Adrenal gland (tissue), 9 donors: ENCODE measurements at regions not wholly inside any gene's neighbourhood (a gene's known extent, or its start where the extent isn't known, plus 50 kb on each side); places are given as distances from the start of the nearest gene placed in this dataset.

Experiments used
- DNase-seq, 7 donors: peaks; one replicate each; pipeline ENCODE4 v3.0.0-alpha.2; 2019 to 2020
- H3K27ac ChIP-seq, 5 donors: fragments of 200-600 bp; sonication (generic) in 4 of 5; 1 replicate in 3 of 5; 2 replicates in 2 of 5; pipeline versions ENCODE4 v1.5.1 to v1.8.0; 2016 to 2020; ENCODE audit warnings: mild to moderate bottlenecking in 1 of 5
- H3K27me3 ChIP-seq: fragments of 200-600 bp; 2 replicates; pipeline ENCODE4 v1.8.0; 2021
- H3K36me3 ChIP-seq, 2 donors: fragments of 200-600 bp; replicated peaks in 1 of 2; 1 replicate in 1 of 2; 2 replicates in 1 of 2; pipeline versions ENCODE4 v1.5.1 to v1.8.0; 2018 to 2022
- H3K4me1 ChIP-seq, 2 donors: fragments of 200-600 bp; replicated peaks in 1 of 2; 1 replicate in 1 of 2; 2 replicates in 1 of 2; pipeline versions ENCODE4 v1.5.1 to v1.8.0; 2018 to 2021
- H3K4me3 ChIP-seq, 4 donors: fragments of 200-600 bp; sonication (generic) in 3 of 4; one replicate each; pipeline ENCODE4 v1.5.1; 2016 to 2018
- H3K9me3 ChIP-seq, 3 donors: fragments of 200-600 bp; sonication (generic) in 1 of 3; replicated peaks in 1 of 3; 1 replicate in 2 of 3; 2 replicates in 1 of 3; pipeline versions ENCODE4 v1.5.1 to v1.8.0; 2016 to 2021
- CTCF ChIP-seq, 6 experiments: fragments of 450-650 bp in 4 of 6; fragments of 200-600 bp in 2 of 6; sonication (generic) in 1 of 6; IDR thresholded peaks; 1 replicate in 5 of 6; 2 replicates in 1 of 6; pipeline versions ENCODE4 v1.5.1 to v1.8.0; 2016 to 2021; ENCODE audit warnings: antibody characterized with exemption in 6 of 6, mild to moderate bottlenecking in 2 of 6, moderate library complexity in 1 of 6
- POLR2A ChIP-seq, 2 donors: fragments of 450-650 bp; IDR thresholded peaks; one replicate each; pipeline ENCODE4 v1.6.1; 2017; ENCODE audit warnings: antibody characterized with exemption in 2 of 2, mild to moderate bottlenecking in 2 of 2, moderate library complexity in 1 of 2
- WGBS, 4 donors: extraction: QIAGEN DNeasy Blood & Tissue Kit in 2 of 4; methylation state at CpG; one replicate each; pipeline versions ENCODE4 v1.1.5 to v1.1.7; 2013 to 2017; 5-methylcytosine and 5-hydroxymethylcytosine counted together
- intact Hi-C, 2 donors: fragments of 100-400 bp; cut with DNase I; formaldehyde crosslinking; loops; one replicate each; pipeline versions ENCODE4 v1.14.1 to v1.15.0; 2022 to 2023
- donor health status: healthy with polysubstance abuse.
- donor health status: Bipolar disorder and iron deficiency.
- donor health status: DM: yes; HTN: yes; CAD: no.
- donor health status: DM: no; HTN: no; CAD: no.
- donor health status: DM: no; HTN: no; CAD: no.

- Histone ChIP-seq H3K9me3 (no peaks in the 10 kb centered on the region), H3K4me3 (no peak overlapping the region), H3K27me3 (no peaks in the 10 kb centered on the region), H3K36me3 (no peaks in the 10 kb centered on the region), H3K27ac (no peak overlapping the region), H3K4me1 (no peaks in the 10 kb centered on the region)
- no peak for TF ChIP-seq POLR2A (IDR thresholded peaks at IDR 0.05)
- no peak for TF ChIP-seq CTCF (IDR thresholded peaks at IDR 0.05)
- intact Hi-C loops: no loop called here
- WGBS, 4 donors: 68 to 86% (median 79%) methylated on average over 4 of the region's 4 CpGs
- DNase-seq: no peak
These were observed 131.2 kb upstream of the KIT start for GRCh38 chr4:54526560-54526959.

- no peak for DNase-seq
- H3K4me3 ChIP-seq: no peak overlapping the region
- no peaks in the 10 kb centered on the region for H3K27me3 ChIP-seq
- H3K27ac ChIP-seq: no peak overlapping the region
- H3K9me3 ChIP-seq: no peaks in the 10 kb centered on the region
- 80 to 86% (median 81%) methylated on average over 6 of the region's 6 CpGs for WGBS, 4 donors
- H3K4me1 ChIP-seq: no peaks in the 10 kb centered on the region
- TF ChIP-seq POLR2A (IDR thresholded peaks at IDR 0.05): no peak
- no peak for TF ChIP-seq CTCF (IDR thresholded peaks at IDR 0.05)
- intact Hi-C loops: no loop called here
- no peaks in the 10 kb centered on the region for H3K36me3 ChIP-seq
These were observed 130.2 kb upstream of the KIT start for GRCh38 chr4:54527532-54527931.

- H3K36me3 ChIP-seq: no peaks in the 10 kb centered on the region
- WGBS, 4 donors: 1 to 14% (median 4%) methylated on average over 14 to 26 of the region's 26 CpGs
- DNase-seq: peak; percentile 76 to 91 (median 83)
- H3K27me3 ChIP-seq: no peaks in the 10 kb centered on the region
- no peaks in the 10 kb centered on the region for H3K9me3 ChIP-seq
- TF ChIP-seq POLR2A (IDR thresholded peaks at IDR 0.05): peak in 1 of 2 donors; percentile 40
- peak in 3 of 6 experiments; percentile 19 to 39 (median 36) for TF ChIP-seq CTCF (IDR thresholded peaks at IDR 0.05)
- no peaks in the 10 kb centered on the region for H3K4me1 ChIP-seq
- H3K27ac ChIP-seq: peak overlapping the region in 2 of 5 donors; percentile 0 to 19
- H3K4me3 ChIP-seq: peak overlapping the region in 1 of 4 donors; percentile 47
- intact Hi-C loops: no loop called here
These were observed 118.2 kb upstream of the KIT start for GRCh38 chr4:54539500-54540029.

GRCh38 chr4:54540931-54541330 lies 116.8 kb upstream of the KIT start:
- Histone ChIP-seq H3K4me3 (no peak overlapping the region), H3K27ac (no peak overlapping the region), H3K36me3 (no peaks in the 10 kb centered on the region), H3K4me1 (no peaks in the 10 kb centered on the region), H3K27me3 (no peaks in the 10 kb centered on the region), H3K9me3 (no peaks in the 10 kb centered on the region)
- intact Hi-C loops: no loop called here
- TF ChIP-seq CTCF (IDR thresholded peaks at IDR 0.05) (no peak), POLR2A (IDR thresholded peaks at IDR 0.05) (no peak)
- DNase-seq: no peak
- WGBS, 4 donors: 66 to 93% (median 83%) methylated on average over 2 of the region's 2 CpGs
